ENCODE measurements at regions not wholly inside any gene's neighbourhood (a gene's known extent, or its start where the extent isn't known, plus 50 kb on each side); places are given as distances from the start of the nearest gene placed in this dataset.

GRCh38 chr2:172351586-172351985 is 75.8 kb upstream of the ITGA6 start:
- WGBS = 94% methylated on average over 4 of the region's 4 CpGs
- no peaks in the 10 kb centered on the region for H3K36me3 ChIP-seq (ENCODE audit: insufficient read depth)
- H3K4me1 ChIP-seq (ENCODE audit: insufficient read depth) = no peaks in the 10 kb centered on the region
- H3K4me3 ChIP-seq (ENCODE audit: low read depth, low read length) = no peak overlapping the region
- no peak overlapping the region for H3K27ac ChIP-seq (ENCODE audit: low read depth)
- no peak for DNase-seq (ENCODE audit: extremely low spot score)

DNA sequence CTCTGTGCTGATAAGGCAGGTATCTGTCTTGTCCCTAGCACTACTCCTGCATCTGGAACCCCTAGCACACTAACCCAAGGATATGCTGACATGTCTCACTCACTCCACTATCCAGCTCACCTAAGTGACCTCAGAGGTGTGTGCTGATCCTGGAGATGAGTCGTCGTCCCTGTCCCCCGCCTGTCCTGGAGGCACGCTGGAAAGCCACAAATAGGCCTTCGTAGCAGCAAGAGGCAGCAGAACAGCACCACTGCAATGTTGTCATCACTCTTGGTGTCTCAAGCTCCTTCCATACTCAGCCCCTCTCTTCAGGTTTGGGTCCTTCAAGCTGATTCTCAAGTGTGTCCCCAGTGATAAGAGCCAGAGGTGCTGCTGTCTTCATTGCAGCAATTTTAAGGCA is 73.0 kb upstream of the ITGA6 start:
- Histone ChIP-seq H3K4me1 (ENCODE audit: insufficient read depth) (no peaks in the 10 kb centered on the region), H3K4me3 (ENCODE audit: low read depth, low read length) (no peak overlapping the region), H3K36me3 (ENCODE audit: insufficient read depth) (no peaks in the 10 kb centered on the region), H3K27ac (ENCODE audit: low read depth) (no peak overlapping the region)
- DNase-seq (ENCODE audit: extremely low spot score) = no peak
- 81% methylated on average over 5 of the region's 5 CpGs for WGBS

DNA sequence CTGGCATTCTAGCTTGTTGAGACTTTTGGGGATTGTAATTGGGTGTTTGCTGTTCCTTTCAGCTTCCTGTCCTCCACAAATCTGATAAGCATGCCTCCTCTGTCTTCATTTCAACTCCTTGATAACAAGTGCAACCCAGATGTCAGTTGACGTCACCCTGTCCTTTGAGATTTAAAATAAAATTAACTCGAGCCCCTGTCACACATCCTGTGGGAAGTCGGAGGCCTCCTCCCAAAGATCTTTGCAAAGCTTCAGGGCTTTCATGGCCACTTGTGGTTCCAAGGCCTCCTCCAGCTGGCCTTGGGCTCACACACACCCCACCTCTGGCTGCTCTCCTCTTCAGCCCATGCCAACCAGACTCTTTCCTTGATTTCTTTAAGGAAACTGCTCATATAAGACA is 69.9 kb upstream of the ITGA6 start:
- no peak overlapping the region for H3K27ac ChIP-seq (ENCODE audit: low read depth)
- no peak overlapping the region for H3K4me3 ChIP-seq (ENCODE audit: low read depth, low read length)
- H3K4me1 ChIP-seq (ENCODE audit: insufficient read depth) = no peaks in the 10 kb centered on the region
- no peaks in the 10 kb centered on the region for H3K36me3 ChIP-seq (ENCODE audit: insufficient read depth)
- DNase-seq (ENCODE audit: extremely low spot score) = no peak
- 74% methylated on average over 3 of the region's 3 CpGs for WGBS

GRCh38 chr2:172358691-172359556 is 68.5 kb upstream of the ITGA6 start:
- H3K36me3 ChIP-seq (ENCODE audit: insufficient read depth) = no peaks in the 10 kb centered on the region
- H3K27ac ChIP-seq (ENCODE audit: low read depth) = no peak overlapping the region
- WGBS = 48% methylated on average over 12 of the region's 12 CpGs
- no peaks in the 10 kb centered on the region for H3K4me1 ChIP-seq (ENCODE audit: insufficient read depth)
- DNase-seq (ENCODE audit: extremely low spot score) = no peak
- H3K4me3 ChIP-seq (ENCODE audit: low read depth, low read length) = no peak overlapping the region

DNA sequence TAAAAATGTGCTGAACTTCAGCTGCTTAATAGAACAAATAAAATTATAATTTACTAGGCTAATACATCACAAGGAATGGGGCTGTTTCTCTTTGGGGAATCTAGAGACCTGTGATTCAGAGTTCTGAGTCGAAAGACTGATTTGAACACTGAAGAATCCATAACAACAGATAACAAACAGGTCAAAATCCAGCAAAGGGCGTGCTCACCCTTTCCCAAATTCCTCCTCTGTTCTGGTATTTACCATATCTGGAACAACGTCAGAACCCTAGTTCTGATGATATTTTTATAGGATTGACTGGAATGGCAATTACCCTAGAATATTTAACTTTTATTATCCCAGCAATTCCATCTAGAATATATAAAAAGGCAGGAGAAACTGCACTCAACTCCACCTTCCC is 66.0 kb upstream of the ITGA6 start:
- Histone ChIP-seq H3K4me1 (ENCODE audit: insufficient read depth) (no peaks in the 10 kb centered on the region), H3K36me3 (ENCODE audit: insufficient read depth) (no peaks in the 10 kb centered on the region), H3K27ac (ENCODE audit: low read depth) (no peak overlapping the region), H3K4me3 (ENCODE audit: low read depth, low read length) (no peak overlapping the region)
- DNase-seq (ENCODE audit: extremely low spot score) = no peak
- WGBS = 39% methylated on average over 3 of the region's 3 CpGs

GRCh38 chr2:172361840-172362239 is 65.5 kb upstream of the ITGA6 start:
- H3K36me3 ChIP-seq (ENCODE audit: insufficient read depth) = no peaks in the 10 kb centered on the region
- 85% methylated on average over 6 of the region's 6 CpGs for WGBS
- no peak overlapping the region for H3K4me3 ChIP-seq (ENCODE audit: low read depth, low read length)
- DNase-seq (ENCODE audit: extremely low spot score) = no peak
- H3K27ac ChIP-seq (ENCODE audit: low read depth) = no peak overlapping the region
- H3K4me1 ChIP-seq (ENCODE audit: insufficient read depth) = no peaks in the 10 kb centered on the region

- no peak overlapping the region for H3K4me3 ChIP-seq (ENCODE audit: low read depth, low read length)
- no peak overlapping the region for H3K27ac ChIP-seq (ENCODE audit: low read depth)
- no peak for DNase-seq (ENCODE audit: extremely low spot score)
- WGBS = 92% methylated on average over 1 of the region's 1 CpG
- no peaks in the 10 kb centered on the region for H3K4me1 ChIP-seq (ENCODE audit: insufficient read depth)
- H3K36me3 ChIP-seq (ENCODE audit: insufficient read depth) = no peaks in the 10 kb centered on the region
Measured at GRCh38 chr2:172364261-172364660, 63.1 kb upstream of the ITGA6 start.

GRCh38 chr2:172366596-172367150 is 60.7 kb upstream of the ITGA6 start:
- H3K27ac ChIP-seq (ENCODE audit: low read depth) = no peak overlapping the region
- no peaks in the 10 kb centered on the region for H3K36me3 ChIP-seq (ENCODE audit: insufficient read depth)
- 32% methylated on average over 11 of the region's 11 CpGs for WGBS
- no peaks in the 10 kb centered on the region for H3K4me1 ChIP-seq (ENCODE audit: insufficient read depth)
- no peak overlapping the region for H3K4me3 ChIP-seq (ENCODE audit: low read depth, low read length)
- DNase-seq (ENCODE audit: extremely low spot score) = no peak

- H3K4me3 ChIP-seq (ENCODE audit: low read depth, low read length) = no peak overlapping the region
- no peak for DNase-seq (ENCODE audit: extremely low spot score)
- WGBS = 71% methylated on average over 1 of the region's 1 CpG
- no peaks in the 10 kb centered on the region for H3K4me1 ChIP-seq (ENCODE audit: insufficient read depth)
- H3K36me3 ChIP-seq (ENCODE audit: insufficient read depth) = no peaks in the 10 kb centered on the region
- H3K27ac ChIP-seq (ENCODE audit: low read depth) = no peak overlapping the region
Measured at GRCh38 chr2:172370821-172371455, 56.4 kb upstream of the ITGA6 start.

GRCh38 chr2:172372436-172372835 is 55.0 kb upstream of the ITGA6 start:
- Histone ChIP-seq H3K36me3 (ENCODE audit: insufficient read depth) (no peaks in the 10 kb centered on the region), H3K4me3 (ENCODE audit: low read depth, low read length) (no peak overlapping the region), H3K27ac (ENCODE audit: low read depth) (no peak overlapping the region), H3K4me1 (ENCODE audit: insufficient read depth) (no peaks in the 10 kb centered on the region)
- DNase-seq (ENCODE audit: extremely low spot score) = no peak

GRCh38 chr2:172373076-172373475 is 54.3 kb upstream of the ITGA6 start:
- no peak for DNase-seq (ENCODE audit: extremely low spot score)
- H3K27ac ChIP-seq (ENCODE audit: low read depth) = no peak overlapping the region
- no peaks in the 10 kb centered on the region for H3K4me1 ChIP-seq (ENCODE audit: insufficient read depth)
- no peak overlapping the region for H3K4me3 ChIP-seq (ENCODE audit: low read depth, low read length)
- no peaks in the 10 kb centered on the region for H3K36me3 ChIP-seq (ENCODE audit: insufficient read depth)
- WGBS = 56% methylated on average over 5 of the region's 5 CpGs

DNA sequence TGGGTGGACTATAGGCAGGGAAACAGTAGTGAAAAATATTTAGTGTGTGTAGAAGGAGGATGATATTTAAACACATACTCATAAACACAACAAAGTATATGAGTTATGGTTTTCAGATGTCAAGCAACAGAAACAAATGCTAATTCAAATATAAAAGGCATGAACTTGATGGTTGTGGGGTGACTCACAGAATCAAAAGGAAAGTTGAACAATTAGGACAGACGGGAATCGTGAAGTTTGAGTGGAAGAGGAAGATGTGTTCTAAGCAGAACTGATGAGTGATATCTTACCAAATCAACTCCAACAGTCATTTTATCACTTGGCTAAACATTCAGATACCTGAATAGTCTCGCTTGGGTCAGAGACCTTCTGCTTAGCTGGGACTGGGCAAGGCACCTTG is 53.6 kb upstream of the ITGA6 start:
- Histone ChIP-seq H3K27ac (ENCODE audit: low read depth) (no peak overlapping the region), H3K36me3 (ENCODE audit: insufficient read depth) (no peaks in the 10 kb centered on the region), H3K4me1 (ENCODE audit: insufficient read depth) (no peaks in the 10 kb centered on the region), H3K4me3 (ENCODE audit: low read depth, low read length) (no peak overlapping the region)
- WGBS = 83% methylated on average over 3 of the region's 3 CpGs
- DNase-seq (ENCODE audit: extremely low spot score) = no peak

- DNase-seq (ENCODE audit: extremely low spot score) = no peak
- Histone ChIP-seq H3K4me1 (ENCODE audit: insufficient read depth) (no peaks in the 10 kb centered on the region), H3K27ac (ENCODE audit: low read depth) (no peak overlapping the region), H3K4me3 (ENCODE audit: low read depth, low read length) (no peak overlapping the region), H3K36me3 (ENCODE audit: insufficient read depth) (no peaks in the 10 kb centered on the region)
- WGBS = 79% methylated on average over 7 of the region's 7 CpGs
Measured at GRCh38 chr2:172374318-172375240, 52.8 kb upstream of the ITGA6 start.
